ENCODE measurements at regions not wholly inside any gene's neighbourhood (a gene's known extent, or its start where the extent isn't known, plus 50 kb on each side); places are given as distances from the start of the nearest gene placed in this dataset.

GRCh38 chr12:53852992-53853391 is 85.6 kb upstream of the HOXC13 start:
- ChIA-PET POLR2A (no interaction called here), CTCF (interaction anchor here (3.9 kb wide), 1 partner anchor 9 kb away, joined by 14 read pairs; no protein-coding TSS in a partner anchor)
- no peak for DNase-seq (ENCODE audit: extremely low spot score)
- no peak for TF ChIP-seq CTCF (IDR thresholded peaks at IDR 0.05; ENCODE audit: control extremely low read depth, extremely low read depth, low read depth, missing control alignments)

DNA sequence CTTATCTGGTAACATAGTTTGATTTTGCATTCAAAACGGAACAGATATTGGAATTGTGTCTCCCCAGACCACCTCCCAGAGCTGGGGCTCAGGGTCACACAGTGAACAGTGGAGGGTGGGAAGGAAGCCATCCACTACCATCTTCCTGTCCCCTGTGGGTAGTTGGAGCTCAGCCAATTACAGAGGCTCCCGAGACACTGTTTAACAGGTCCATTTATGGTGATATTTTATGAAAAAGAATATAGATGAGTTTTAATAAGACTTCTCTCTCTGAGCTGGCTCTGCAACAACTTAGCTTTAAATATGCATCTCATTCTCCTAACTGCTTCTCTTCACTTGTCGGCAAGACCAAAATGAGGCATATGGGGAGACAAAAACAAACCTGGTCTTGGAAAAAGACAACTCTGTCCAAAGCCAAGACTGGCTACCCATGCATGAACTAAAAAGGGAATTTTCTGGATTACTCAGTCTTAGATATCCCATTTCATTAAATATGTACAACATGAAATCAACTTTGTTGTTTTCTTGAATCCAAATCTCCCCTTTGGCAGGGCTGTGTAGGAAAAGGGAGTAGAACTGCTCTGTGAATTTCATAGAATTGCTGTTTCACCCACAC is 83.8 kb upstream of the HOXC13 start:
- POLR2A ChIA-PET, result no interaction called here
- no peak for DNase-seq (ENCODE audit: extremely low spot score)
- CTCF ChIA-PET, result no interaction called here
- TF ChIP-seq CTCF (IDR thresholded peaks at IDR 0.05; ENCODE audit: control extremely low read depth, extremely low read depth, low read depth, missing control alignments), result no peak

DNA sequence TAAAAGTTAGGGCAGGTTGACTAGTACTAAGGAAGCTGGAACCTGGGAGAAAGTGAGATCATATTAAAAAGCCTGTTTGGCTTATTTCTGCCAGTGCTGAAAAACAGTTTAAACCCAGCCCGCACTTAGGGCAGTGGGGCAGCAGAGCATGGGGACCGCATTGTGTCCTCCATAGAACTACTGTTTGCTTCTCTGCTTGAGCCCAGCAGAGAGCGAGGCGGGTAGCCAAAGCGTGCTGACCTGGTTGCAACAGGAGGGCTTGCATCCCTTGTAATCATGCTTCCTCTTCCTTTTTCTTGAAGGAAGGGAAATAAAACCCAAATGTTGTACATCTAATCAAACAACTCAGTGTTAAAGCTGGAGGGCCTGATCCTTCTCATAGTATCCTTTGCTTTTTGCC is 82.5 kb upstream of the HOXC13 start:
- CTCF ChIA-PET, result no interaction called here
- POLR2A ChIA-PET, result no interaction called here
- no peak for TF ChIP-seq CTCF (IDR thresholded peaks at IDR 0.05; ENCODE audit: control extremely low read depth, extremely low read depth, low read depth, missing control alignments)
- DNase-seq (ENCODE audit: extremely low spot score), result no peak

GRCh38 chr12:53857666-53858065 is 81.0 kb upstream of the HOXC13 start:
- ChIA-PET POLR2A (no interaction called here), CTCF (no interaction called here)
- TF ChIP-seq CTCF (IDR thresholded peaks at IDR 0.05; ENCODE audit: control extremely low read depth, extremely low read depth, low read depth, missing control alignments), result no peak
- no peak for DNase-seq (ENCODE audit: extremely low spot score)

DNA sequence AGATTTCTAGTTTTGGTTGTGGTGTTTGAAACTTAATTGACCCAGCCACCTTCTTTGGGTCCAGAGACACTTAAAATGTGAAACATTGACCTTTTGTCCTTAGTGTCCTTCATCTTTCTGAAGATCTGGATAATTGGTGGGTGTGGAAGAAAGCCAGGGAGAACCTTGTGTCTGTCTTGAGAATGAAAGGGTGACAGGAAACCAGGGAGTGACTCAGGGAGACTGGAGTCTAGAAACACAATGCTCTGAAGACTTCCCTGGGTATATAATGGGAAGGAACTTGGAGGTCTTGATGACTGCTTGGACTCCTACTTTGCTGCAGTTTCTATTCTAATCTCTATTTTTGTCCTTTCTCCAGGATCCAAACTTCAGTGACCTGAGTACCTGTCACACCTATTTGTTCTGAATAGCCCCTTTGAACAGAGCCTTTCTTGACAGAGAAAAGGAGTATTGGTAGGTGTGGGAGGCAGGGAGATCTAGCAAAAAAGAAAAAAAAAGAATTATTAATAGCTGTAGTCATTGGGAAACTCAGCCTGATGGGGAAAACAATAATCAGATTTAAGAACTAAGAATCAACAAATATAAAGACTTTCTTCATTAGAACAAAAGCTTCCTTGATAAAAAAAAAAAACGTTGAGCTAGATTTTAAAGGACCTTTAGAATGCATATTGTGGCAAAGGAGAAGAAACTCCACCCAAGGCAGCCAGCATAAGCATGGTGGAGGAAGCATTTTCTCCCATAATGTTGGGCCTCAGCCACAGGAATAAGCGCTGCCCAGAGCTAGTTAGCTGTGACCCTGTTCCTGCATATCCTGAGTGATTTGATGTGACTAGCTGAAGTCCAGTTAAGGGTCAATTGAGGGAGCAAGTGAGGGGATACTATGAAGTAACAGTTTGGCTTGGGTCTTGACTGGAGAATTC is 77.9 kb upstream of the HOXC13 start:
- no peak for TF ChIP-seq CTCF (IDR thresholded peaks at IDR 0.05; ENCODE audit: control extremely low read depth, extremely low read depth, low read depth, missing control alignments)
- ChIA-PET POLR2A (no interaction called here), CTCF (interaction anchor here (1.3 to 3.3 kb wide), 4 partner anchors 10 to 39 kb away, joined by 3 to 14 read pairs (median 3); no protein-coding TSS in a partner anchor)
- no peak for DNase-seq (ENCODE audit: extremely low spot score)

GRCh38 chr12:53862206-53862605 is 76.4 kb upstream of the HOXC13 start:
- POLR2A ChIA-PET, result no interaction called here
- TF ChIP-seq CTCF (IDR thresholded peaks at IDR 0.05; ENCODE audit: control extremely low read depth, extremely low read depth, low read depth, missing control alignments), result no peak
- CTCF ChIA-PET, result interaction anchor here (0.8 to 3.3 kb wide), 3 partner anchors 11 to 344 kb away, joined by 3 to 14 read pairs (median 3); no protein-coding TSS in a partner anchor

More at GRCh38 chr12:53862206-53862605, 76.4 kb upstream of the HOXC13 start:
- no peak for DNase-seq (ENCODE audit: extremely low spot score)
